Left lung (tissue), 4 donors: ENCODE measurements at regions not wholly inside any gene's neighbourhood (a gene's known extent, or its start where the extent isn't known, plus 50 kb on each side); places are given as distances from the start of the nearest gene placed in this dataset.

Source experiments
- ATAC-seq: fragments of 200-7000 bp; cut with Tn5 transposase; one replicate; pipeline ENCODE4 v1.9.1; 2020; ENCODE audit warnings: moderate library complexity
- DNase-seq, 4 donors: peaks; one replicate each; pipeline ENCODE4 v3.0.0-alpha.2; 2013 to 2020
- H3K27ac ChIP-seq, 2 donors: fragments of 200-600 bp; sonication (generic) in 1 of 2; one replicate each; pipeline versions ENCODE4 v1.5.0 to v1.8.0; 2020 to 2021
- H3K27me3 ChIP-seq, 2 donors: fragments of 200-600 bp; sonication (generic) in 1 of 2; one replicate each; pipeline versions ENCODE4 v1.5.0 to v1.8.0; 2020 to 2021
- H3K36me3 ChIP-seq, 2 donors: fragments of 200-600 bp; sonication (generic) in 1 of 2; one replicate each; pipeline versions ENCODE4 v1.5.0 to v1.8.0; 2020 to 2021
- H3K4me1 ChIP-seq, 2 donors: fragments of 200-600 bp; one replicate each; pipeline ENCODE4 v1.8.0; 2021
- H3K4me3 ChIP-seq, 2 donors: fragments of 200-600 bp; sonication (generic) in 1 of 2; one replicate each; pipeline versions ENCODE4 v1.5.0 to v1.8.0; 2020 to 2021; ENCODE audit warnings: mild to moderate bottlenecking in 1 of 2
- H3K9me3 ChIP-seq, 2 donors: fragments of 200-600 bp; sonication (generic) in 1 of 2; one replicate each; pipeline versions ENCODE4 v1.5.0 to v1.8.0; 2020 to 2021
- CTCF ChIP-seq, 2 donors: fragments of 200-600 bp; sonication (generic) in 1 of 2; IDR thresholded peaks; one replicate each; pipeline versions ENCODE4 v1.5.0 to v1.8.0; 2021; ENCODE audit warnings: antibody characterized with exemption in 2 of 2
- intact Hi-C, 2 donors: fragments of 100-400 bp; cut with DNase I; formaldehyde crosslinking; loops; one replicate each; pipeline versions ENCODE4 v1.11.2 to v1.14.2; 2022
- donor health status: DM: no; HTN: yes; CAD: no.
- donor health status: DM: no; HTN: no; CAD: no.

GRCh38 chr3:18159681-18160080, 265.5 kb downstream of the SATB1 start:
- ATAC-seq = no peak
- DNase-seq = no peak

GRCh38 chr3:18153571-18154173, 271.5 kb downstream of the SATB1 start:
- DNase-seq (no peak), ATAC-seq (peak; percentile 71)
- H3K9me3 ChIP-seq = no peaks in the 10 kb centered on the region
- H3K36me3 ChIP-seq = no peaks in the 10 kb centered on the region
- intact Hi-C loops = no loop called here
- H3K4me1 ChIP-seq = no peaks in the 10 kb centered on the region
- no peak overlapping the region for H3K4me3 ChIP-seq
- H3K27ac ChIP-seq = no peak overlapping the region
- TF ChIP-seq CTCF (IDR thresholded peaks at IDR 0.05) = no peak
- no peaks in the 10 kb centered on the region for H3K27me3 ChIP-seq

More at GRCh38 chr3:18159681-18160080, 265.5 kb downstream of the SATB1 start:
- intact Hi-C loops = no loop called here
- Histone ChIP-seq H3K4me1 (no peaks in the 10 kb centered on the region), H3K36me3 (no peaks in the 10 kb centered on the region), H3K4me3 (no peak overlapping the region), H3K27ac (no peak overlapping the region), H3K9me3 (no peaks in the 10 kb centered on the region), H3K27me3 (no peaks in the 10 kb centered on the region)
- TF ChIP-seq CTCF (IDR thresholded peaks at IDR 0.05) = no peak

- ATAC-seq = no peak
- TF ChIP-seq CTCF (IDR thresholded peaks at IDR 0.05) = no peak
- no peak overlapping the region for H3K27ac ChIP-seq
- no peaks in the 10 kb centered on the region for H3K27me3 ChIP-seq
- H3K9me3 ChIP-seq = no peaks in the 10 kb centered on the region
- intact Hi-C loops = no loop called here
- H3K4me3 ChIP-seq = no peak overlapping the region
- H3K4me1 ChIP-seq = no peaks in the 10 kb centered on the region
- H3K36me3 ChIP-seq = no peaks in the 10 kb centered on the region
- DNase-seq = no peak
Observed at GRCh38 chr3:18151199-18151598, 273.9 kb downstream of the SATB1 start.

- H3K4me3 ChIP-seq = no peak overlapping the region
- no peaks in the 10 kb centered on the region for H3K9me3 ChIP-seq
- H3K4me1 ChIP-seq = no peaks in the 10 kb centered on the region
- no peaks in the 10 kb centered on the region for H3K36me3 ChIP-seq
- intact Hi-C loops = no loop called here
- no peak for DNase-seq
- no peak for TF ChIP-seq CTCF (IDR thresholded peaks at IDR 0.05)
- H3K27me3 ChIP-seq = no peaks in the 10 kb centered on the region
- no peak for ATAC-seq
- no peak overlapping the region for H3K27ac ChIP-seq
Observed at GRCh38 chr3:18149935-18150334, 275.2 kb downstream of the SATB1 start.

GRCh38 chr3:18149386-18149785, 275.8 kb downstream of the SATB1 start:
- ATAC-seq = no peak
- Histone ChIP-seq H3K4me1 (no peaks in the 10 kb centered on the region), H3K9me3 (no peaks in the 10 kb centered on the region), H3K27me3 (no peaks in the 10 kb centered on the region), H3K36me3 (no peaks in the 10 kb centered on the region), H3K27ac (no peak overlapping the region), H3K4me3 (no peak overlapping the region)
- no peak for TF ChIP-seq CTCF (IDR thresholded peaks at IDR 0.05)
- DNase-seq = no peak
- intact Hi-C loops = no loop called here
